HK-2 (cell line): ENCODE measurements at regions not wholly inside any gene's neighbourhood (a gene's known extent, or its start where the extent isn't known, plus 50 kb on each side); places are given as distances from the start of the nearest gene placed in this dataset.
"Not testable (repeated sequence)": the region's sequence is repeated elsewhere in the genome, so short reads cannot be mapped to it uniquely, and the experiment has no call there.

Experiments used
- DNase-seq: peaks from one replicate; pipeline ENCODE4 v3.0.0-alpha.2; 2018; ENCODE audit not compliant: unreplicated experiment

GRCh38 chr16:27639561-27640276 is 89.8 kb downstream of the KATNIP start:
- peak; percentile 26 for DNase-seq

GRCh38 chr16:27640277-27640600 is 90.3 kb downstream of the KATNIP start:
- no peak for DNase-seq

- no peak for DNase-seq
Observed at GRCh38 chr16:27641260-27641659, 91.3 kb downstream of the KATNIP start.

GRCh38 chr16:27641734-27642415 is 91.9 kb downstream of the KATNIP start:
- not testable (repeated sequence) for DNase-seq

- DNase-seq, result peak; percentile 14
Observed at GRCh38 chr16:27642756-27643155, 92.8 kb downstream of the KATNIP start.

- no peak for DNase-seq
Observed at GRCh38 chr16:27644165-27644564, 94.2 kb downstream of the KATNIP start.

- no peak for DNase-seq
Observed at GRCh38 chr16:27645396-27645795, 95.5 kb downstream of the KATNIP start.

GRCh38 chr16:27646806-27647205 is 96.9 kb downstream of the KATNIP start:
- no peak for DNase-seq

- DNase-seq, result no peak
Observed at GRCh38 chr16:27649021-27649420, 99.1 kb downstream of the KATNIP start.

- no peak for DNase-seq
Observed at GRCh38 chr16:27650073-27650701, 100.2 kb downstream of the KATNIP start.

- DNase-seq, result no peak
Observed at GRCh38 chr16:27651301-27651700, 101.4 kb downstream of the KATNIP start.

- no peak for DNase-seq
Observed at GRCh38 chr16:27657811-27658210, 107.9 kb downstream of the KATNIP start.

- no peak for DNase-seq
Observed at GRCh38 chr16:27660507-27660906, 110.6 kb downstream of the KATNIP start.

- not testable (repeated sequence) for DNase-seq
Observed at GRCh38 chr16:27663235-27663634, 113.3 kb downstream of the KATNIP start.

- DNase-seq, result no peak
Observed at GRCh38 chr16:27665881-27666280, 115.9 kb downstream of the KATNIP start.

- DNase-seq, result no peak
Observed at GRCh38 chr16:27670071-27670810, 120.3 kb downstream of the KATNIP start.

- peak; percentile 22 for DNase-seq
Observed at GRCh38 chr16:27671410-27671809, 121.5 kb downstream of the KATNIP start.

- no peak for DNase-seq
Observed at GRCh38 chr16:27676839-27677238, 126.9 kb downstream of the KATNIP start.

GRCh38 chr16:27677263-27677662 is 127.3 kb downstream of the KATNIP start:
- DNase-seq, result peak; percentile 49

- DNase-seq, result no peak
Observed at GRCh38 chr16:27678955-27679354, 129.0 kb downstream of the KATNIP start.

GRCh38 chr16:27679899-27680298 is 130.0 kb downstream of the KATNIP start:
- DNase-seq, result no peak

GRCh38 chr16:27681681-27682080 is 131.7 kb downstream of the KATNIP start:
- no peak for DNase-seq
